ENCODE measurements at regions not wholly inside any gene's neighbourhood (a gene's known extent, or its start where the extent isn't known, plus 50 kb on each side); places are given as distances from the start of the nearest gene placed in this dataset.

DNA sequence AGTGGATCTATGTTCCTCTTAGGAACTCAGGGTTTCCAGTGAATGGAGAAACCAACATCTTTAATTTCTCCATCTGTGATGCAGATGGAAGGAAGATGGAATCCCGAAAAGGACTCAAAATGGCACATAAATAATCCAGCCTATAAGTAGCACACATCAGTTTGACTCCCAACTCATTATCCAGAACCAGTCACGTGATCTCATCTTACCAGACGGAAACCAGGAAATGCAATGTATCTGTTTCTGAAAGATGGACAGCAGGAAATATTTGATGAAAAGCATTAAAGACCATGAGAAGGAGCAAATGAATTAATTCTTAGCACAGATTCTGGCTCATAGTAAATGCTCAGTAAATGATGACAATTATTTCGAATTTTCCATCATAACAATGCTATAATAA, 443.1 kb upstream of the FMR1 start:
- no peaks in the 10 kb centered on the region for H3K36me3 ChIP-seq
- DNase-seq: no peak
- H3K27me3 ChIP-seq: no peaks in the 10 kb centered on the region
- TF ChIP-seq, protein P1, sequence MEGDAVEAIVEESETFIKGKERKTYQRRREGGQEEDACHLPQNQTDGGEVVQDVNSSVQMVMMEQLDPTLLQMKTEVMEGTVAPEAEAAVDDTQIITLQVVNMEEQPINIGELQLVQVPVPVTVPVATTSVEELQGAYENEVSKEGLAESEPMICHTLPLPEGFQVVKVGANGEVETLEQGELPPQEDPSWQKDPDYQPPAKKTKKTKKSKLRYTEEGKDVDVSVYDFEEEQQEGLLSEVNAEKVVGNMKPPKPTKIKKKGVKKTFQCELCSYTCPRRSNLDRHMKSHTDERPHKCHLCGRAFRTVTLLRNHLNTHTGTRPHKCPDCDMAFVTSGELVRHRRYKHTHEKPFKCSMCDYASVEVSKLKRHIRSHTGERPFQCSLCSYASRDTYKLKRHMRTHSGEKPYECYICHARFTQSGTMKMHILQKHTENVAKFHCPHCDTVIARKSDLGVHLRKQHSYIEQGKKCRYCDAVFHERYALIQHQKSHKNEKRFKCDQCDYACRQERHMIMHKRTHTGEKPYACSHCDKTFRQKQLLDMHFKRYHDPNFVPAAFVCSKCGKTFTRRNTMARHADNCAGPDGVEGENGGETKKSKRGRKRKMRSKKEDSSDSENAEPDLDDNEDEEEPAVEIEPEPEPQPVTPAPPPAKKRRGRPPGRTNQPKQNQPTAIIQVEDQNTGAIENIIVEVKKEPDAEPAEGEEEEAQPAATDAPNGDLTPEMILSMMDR (IDR thresholded peaks at IDR 0.05): no peak
- no peak overlapping the region for H3K27ac ChIP-seq
- no peak overlapping the region for H3K4me3 ChIP-seq
- H3K4me1 ChIP-seq: no peaks in the 10 kb centered on the region
- intact Hi-C loops (cut with DNase I; ENCODE audit: low total_unique reads): no loop called here
- H3K9me3 ChIP-seq: no peaks in the 10 kb centered on the region

- no peak for DNase-seq
These were observed 435.7 kb upstream of the FMR1 start for GRCh38 chrX:147476008-147476407.

DNA sequence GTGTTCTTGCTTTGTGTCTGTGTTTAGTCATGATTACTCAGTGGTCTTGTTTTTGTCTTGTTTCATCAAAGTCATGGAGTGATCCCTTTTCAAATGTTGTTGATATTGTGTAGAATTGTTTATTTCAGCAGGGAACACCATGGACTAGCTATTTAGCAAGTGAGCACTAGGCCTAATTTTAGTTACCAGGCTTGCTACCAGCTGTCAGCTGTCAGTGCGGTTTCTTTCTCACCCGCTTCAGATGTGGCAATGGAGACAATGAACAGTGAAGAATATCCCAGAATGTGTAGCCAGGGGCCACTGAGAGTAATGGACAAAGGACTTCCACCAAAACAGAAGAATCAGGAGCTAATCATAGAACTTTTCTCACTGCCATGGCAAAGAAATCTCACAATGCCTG, 432.8 kb upstream of the FMR1 start:
- no peaks in the 10 kb centered on the region for H3K36me3 ChIP-seq
- H3K27ac ChIP-seq: no peak overlapping the region
- no peaks in the 10 kb centered on the region for H3K4me1 ChIP-seq
- no peaks in the 10 kb centered on the region for H3K9me3 ChIP-seq
- no peak for DNase-seq
- H3K4me3 ChIP-seq: no peak overlapping the region
- intact Hi-C loops (cut with DNase I; ENCODE audit: low total_unique reads): no loop called here
- no peaks in the 10 kb centered on the region for H3K27me3 ChIP-seq
- TF ChIP-seq, protein P1 (IDR thresholded peaks at IDR 0.05): no peak

More at GRCh38 chrX:147476008-147476407, 435.7 kb upstream of the FMR1 start:
- no peak overlapping the region for H3K27ac ChIP-seq
- TF ChIP-seq, protein P1 (IDR thresholded peaks at IDR 0.05): no peak
- intact Hi-C loops (cut with DNase I; ENCODE audit: low total_unique reads): no loop called here
- H3K4me1 ChIP-seq: no peaks in the 10 kb centered on the region
- H3K27me3 ChIP-seq: no peaks in the 10 kb centered on the region
- no peaks in the 10 kb centered on the region for H3K36me3 ChIP-seq
- H3K4me3 ChIP-seq: no peak overlapping the region
- no peaks in the 10 kb centered on the region for H3K9me3 ChIP-seq

GRCh38 chrX:147485207-147485606, 426.5 kb upstream of the FMR1 start:
- TF ChIP-seq, protein P1 (IDR thresholded peaks at IDR 0.05): no peak
- Histone ChIP-seq H3K36me3 (no peaks in the 10 kb centered on the region), H3K4me1 (no peaks in the 10 kb centered on the region), H3K4me3 (no peak overlapping the region), H3K9me3 (no peaks in the 10 kb centered on the region), H3K27me3 (no peaks in the 10 kb centered on the region), H3K27ac (no peak overlapping the region)
- DNase-seq: no peak
- intact Hi-C loops (cut with DNase I; ENCODE audit: low total_unique reads): no loop called here

- TF ChIP-seq, protein P1 (IDR thresholded peaks at IDR 0.05): no peak
- H3K4me3 ChIP-seq: no peak overlapping the region
- intact Hi-C loops (cut with DNase I; ENCODE audit: low total_unique reads): no loop called here
- H3K27me3 ChIP-seq: no peaks in the 10 kb centered on the region
- no peaks in the 10 kb centered on the region for H3K36me3 ChIP-seq
- H3K4me1 ChIP-seq: no peaks in the 10 kb centered on the region
- no peak for DNase-seq
- H3K27ac ChIP-seq: no peak overlapping the region
- no peaks in the 10 kb centered on the region for H3K9me3 ChIP-seq
These were observed 417.4 kb upstream of the FMR1 start for GRCh38 chrX:147494365-147494764.

DNA sequence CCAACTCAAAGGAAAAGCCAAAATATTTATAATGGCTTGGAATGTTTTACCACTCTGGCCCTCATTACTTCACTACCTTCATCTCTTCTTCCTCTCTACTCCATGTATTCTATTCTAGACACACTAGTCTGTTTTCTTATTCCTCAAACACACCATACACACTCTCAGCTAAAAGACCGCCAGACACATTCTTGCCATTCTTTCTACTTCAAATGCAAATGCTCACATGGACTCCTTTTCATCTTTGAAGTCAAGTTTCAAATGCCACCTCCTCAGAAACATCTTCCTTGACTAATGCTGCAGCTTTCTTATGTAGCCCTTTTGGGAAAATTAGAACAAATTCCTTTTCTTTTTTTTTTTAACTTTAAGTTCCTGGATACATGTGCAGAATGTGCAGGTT, 412.9 kb upstream of the FMR1 start:
- intact Hi-C loops (cut with DNase I; ENCODE audit: low total_unique reads): no loop called here
- DNase-seq: no peak
- Histone ChIP-seq H3K27ac (no peak overlapping the region), H3K4me3 (no peak overlapping the region), H3K27me3 (no peaks in the 10 kb centered on the region), H3K36me3 (no peaks in the 10 kb centered on the region), H3K4me1 (no peaks in the 10 kb centered on the region), H3K9me3 (no peaks in the 10 kb centered on the region)
- TF ChIP-seq, protein P1 (IDR thresholded peaks at IDR 0.05): no peak
